ENCODE measurements at regions not wholly inside any gene's neighbourhood (a gene's known extent, or its start where the extent isn't known, plus 50 kb on each side); places are given as distances from the start of the nearest gene placed in this dataset.

- no peak for TF ChIP-seq CTCF (CRISPR knock-in tag; IDR thresholded peaks at IDR 0.05)
- TF ChIP-seq HMG20B (CRISPR knock-in tag; conservative IDR thresholded peaks at IDR 0.05) = no peak
- TF ChIP-seq UBTF (CRISPR knock-in tag; IDR thresholded peaks at IDR 0.05) = no peak
- no peak for TF ChIP-seq THRA (CRISPR knock-in tag; IDR thresholded peaks at IDR 0.05; ENCODE audit: borderline replicate concordance)
Observed at GRCh38 chr2:120683701-120684100, 52.0 kb upstream of the GLI2 start.
